Nephron progenitor cell (in vitro differentiated cells): ENCODE measurements at regions not wholly inside any gene's neighbourhood (a gene's known extent, or its start where the extent isn't known, plus 50 kb on each side); places are given as distances from the start of the nearest gene placed in this dataset.

ENCODE experiments used
- DNase-seq: peaks from one replicate; pipeline ENCODE4 v3.0.0; 2021
- H3K27ac Mint-ChIP-seq: 2 replicates; pipeline ENCODE4 v1.8.0; 2021; ENCODE audit warnings: mild to moderate bottlenecking, moderate library complexity, mixed read lengths
- H3K27me3 Mint-ChIP-seq: 2 replicates; pipeline ENCODE4 v1.8.0; 2021; ENCODE audit warnings: mild to moderate bottlenecking, low read depth, mixed read lengths; ENCODE audit not compliant: poor library complexity
- H3K36me3 Mint-ChIP-seq: 2 replicates; pipeline ENCODE4 v1.8.0; 2021; ENCODE audit warnings: low read depth, mixed read lengths
- H3K4me1 Mint-ChIP-seq: 2 replicates; pipeline ENCODE4 v1.8.0; 2021; ENCODE audit warnings: mixed read lengths
- H3K4me3 Mint-ChIP-seq: 2 replicates; pipeline ENCODE4 v1.8.0; 2021; ENCODE audit warnings: mild to moderate bottlenecking, moderate library complexity, mixed read lengths
- H3K9me3 Mint-ChIP-seq: 2 replicates; pipeline ENCODE4 v1.8.0; 2021; ENCODE audit warnings: mild to moderate bottlenecking, moderate library complexity, mixed read lengths
- CTCF ChIP-seq: fragments of 200-600 bp; sonication (generic); IDR thresholded peaks from 2 replicates; pipeline ENCODE4 v1.5.0; 2021; ENCODE audit warnings: antibody characterized with exemption

DNA sequence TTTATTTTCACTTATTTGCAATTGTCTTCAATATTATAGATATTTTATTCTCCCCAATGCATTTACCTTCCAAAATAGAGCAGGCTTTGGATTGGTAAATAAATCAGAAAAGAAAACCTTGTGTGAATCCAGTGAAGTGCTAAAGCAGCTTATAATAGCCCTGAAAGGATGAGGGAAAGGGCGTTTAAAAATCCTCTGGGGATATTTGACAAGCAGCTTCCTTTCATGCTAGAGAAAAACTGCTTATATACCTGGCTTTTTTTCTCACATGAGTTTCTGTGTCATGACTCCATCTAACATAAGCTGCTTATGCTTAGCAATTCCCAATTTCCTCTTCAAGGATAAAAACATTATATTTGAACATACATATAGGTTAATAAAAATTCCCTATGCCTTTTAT lies 221.6 kb upstream of the SEMA3E start:
- TF ChIP-seq CTCF: no peak
- Mint-ChIP-seq H3K36me3 (no peaks in the 10 kb centered on the region), H3K9me3 (no peaks in the 10 kb centered on the region), H3K27ac (no peak overlapping the region), H3K4me3 (no peak overlapping the region), H3K4me1 (no peaks in the 10 kb centered on the region), H3K27me3 (no peaks in the 10 kb centered on the region)
- no peak for DNase-seq

GRCh38 chr7:83866582-83866981 lies 217.6 kb upstream of the SEMA3E start:
- Mint-ChIP-seq H3K27ac (no peak overlapping the region), H3K36me3 (no peaks in the 10 kb centered on the region), H3K4me1 (no peaks in the 10 kb centered on the region), H3K4me3 (no peak overlapping the region), H3K27me3 (no peaks in the 10 kb centered on the region), H3K9me3 (no peaks in the 10 kb centered on the region)
- no peak for TF ChIP-seq CTCF
- no peak for DNase-seq

DNA sequence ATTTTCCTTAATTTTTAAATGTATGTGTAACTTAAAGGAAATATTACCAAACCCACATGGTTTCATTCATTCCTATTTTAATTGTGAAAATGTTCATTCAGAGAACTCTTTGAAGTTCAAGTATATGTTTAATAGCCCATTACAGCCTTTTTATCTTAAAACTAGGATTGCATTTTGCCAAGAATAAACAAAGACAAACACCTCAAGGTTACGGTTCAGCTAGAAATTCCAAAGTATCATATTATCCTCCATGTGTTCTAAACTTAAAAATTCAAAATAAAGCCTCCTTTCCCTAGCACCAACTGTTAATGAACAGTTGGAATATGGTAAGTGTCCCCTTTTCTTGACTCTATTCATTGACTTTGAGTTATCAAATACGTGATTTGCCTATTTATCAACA lies 215.6 kb upstream of the SEMA3E start:
- Mint-ChIP-seq H3K27ac (no peak overlapping the region), H3K36me3 (no peaks in the 10 kb centered on the region), H3K4me3 (no peak overlapping the region), H3K4me1 (no peaks in the 10 kb centered on the region), H3K27me3 (no peaks in the 10 kb centered on the region), H3K9me3 (no peaks in the 10 kb centered on the region)
- no peak for TF ChIP-seq CTCF
- DNase-seq: no peak

DNA sequence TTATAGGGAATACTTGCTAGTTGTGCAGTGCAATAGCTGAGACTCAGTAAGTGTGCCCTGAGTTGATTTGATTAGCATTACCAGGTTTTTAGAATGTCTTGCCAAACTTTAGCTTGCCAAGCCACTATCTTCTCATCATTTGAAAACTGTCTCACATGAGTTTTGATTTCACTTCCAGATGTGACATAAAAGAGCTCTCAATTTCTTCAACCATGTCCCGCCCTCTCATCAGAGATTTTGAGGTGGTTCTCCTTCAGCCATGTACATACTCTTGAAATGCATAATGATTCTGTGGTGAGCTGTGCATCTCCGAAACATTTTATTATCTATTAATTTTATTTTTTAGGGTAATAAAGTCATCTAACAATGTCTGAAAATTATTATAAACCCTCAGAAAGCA lies 215.0 kb upstream of the SEMA3E start:
- no peak overlapping the region for H3K27ac Mint-ChIP-seq
- no peaks in the 10 kb centered on the region for H3K4me1 Mint-ChIP-seq
- no peaks in the 10 kb centered on the region for H3K9me3 Mint-ChIP-seq
- H3K4me3 Mint-ChIP-seq: no peak overlapping the region
- H3K36me3 Mint-ChIP-seq: no peaks in the 10 kb centered on the region
- H3K27me3 Mint-ChIP-seq: no peaks in the 10 kb centered on the region
- no peak for TF ChIP-seq CTCF
- DNase-seq: no peak

DNA sequence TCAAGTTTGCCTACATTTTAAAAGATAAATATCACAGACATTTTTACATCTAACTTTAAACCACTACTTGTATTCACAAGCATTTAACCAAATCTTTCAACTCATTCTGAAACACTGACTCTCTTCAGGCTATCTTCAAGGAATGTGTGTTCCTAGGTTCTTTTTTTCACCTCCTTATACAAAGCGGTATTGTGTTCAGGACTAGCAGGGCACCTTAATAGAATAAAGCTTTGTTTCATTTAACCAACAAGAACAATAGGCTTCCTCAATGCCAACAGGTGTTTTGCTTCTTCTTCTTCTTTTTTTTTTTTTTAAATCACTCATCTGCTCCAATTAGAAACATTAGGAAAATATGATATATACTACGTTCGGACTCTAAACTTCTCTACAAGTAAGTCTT lies 212.9 kb upstream of the SEMA3E start:
- Mint-ChIP-seq H3K36me3 (no peaks in the 10 kb centered on the region), H3K4me3 (no peak overlapping the region), H3K27me3 (no peaks in the 10 kb centered on the region), H3K27ac (no peak overlapping the region), H3K9me3 (no peaks in the 10 kb centered on the region), H3K4me1 (no peaks in the 10 kb centered on the region)
- DNase-seq: no peak
- no peak for TF ChIP-seq CTCF

GRCh38 chr7:83859827-83860226 lies 210.9 kb upstream of the SEMA3E start:
- Mint-ChIP-seq H3K27me3 (no peaks in the 10 kb centered on the region), H3K27ac (no peak overlapping the region), H3K36me3 (no peaks in the 10 kb centered on the region), H3K9me3 (no peaks in the 10 kb centered on the region), H3K4me3 (no peak overlapping the region), H3K4me1 (no peaks in the 10 kb centered on the region)
- TF ChIP-seq CTCF: no peak
- DNase-seq: no peak
